ENCODE measurements at regions not wholly inside any gene's neighbourhood (a gene's known extent, or its start where the extent isn't known, plus 50 kb on each side); places are given as distances from the start of the nearest gene placed in this dataset.
"Not testable (repeated sequence)": the region's sequence is repeated elsewhere in the genome, so short reads cannot be mapped to it uniquely, and the experiment has no call there.

- no peak for DNase-seq (ENCODE audit: low spot score)
Measured at GRCh38 chr14:55979096-55979495, 139.1 kb upstream of the PELI2 start.

- no peak for DNase-seq (ENCODE audit: low spot score)
Measured at GRCh38 chr14:55979781-55980180, 138.4 kb upstream of the PELI2 start.

GRCh38 chr14:55980970-55981369, 137.2 kb upstream of the PELI2 start:
- DNase-seq (ENCODE audit: low spot score), result no peak

- no peak for DNase-seq (ENCODE audit: low spot score)
Measured at GRCh38 chr14:55986069-55986468, 132.1 kb upstream of the PELI2 start.

- DNase-seq (ENCODE audit: low spot score), result no peak
Measured at GRCh38 chr14:56000846-56001245, 117.4 kb upstream of the PELI2 start.

GRCh38 chr14:56002342-56002741, 115.9 kb upstream of the PELI2 start:
- no peak for DNase-seq (ENCODE audit: low spot score)

- no peak for DNase-seq (ENCODE audit: low spot score)
Measured at GRCh38 chr14:56002876-56003625, 115.2 kb upstream of the PELI2 start.

GRCh38 chr14:56004323-56004722, 113.9 kb upstream of the PELI2 start:
- DNase-seq (ENCODE audit: low spot score), result no peak

- DNase-seq (ENCODE audit: low spot score), result no peak
Measured at GRCh38 chr14:56004786-56005185, 113.4 kb upstream of the PELI2 start.

GRCh38 chr14:56005191-56006053, 112.8 kb upstream of the PELI2 start:
- DNase-seq (ENCODE audit: low spot score), result no peak

GRCh38 chr14:56007491-56007890, 110.7 kb upstream of the PELI2 start:
- not testable (repeated sequence) for DNase-seq (ENCODE audit: low spot score)

- no peak for DNase-seq (ENCODE audit: low spot score)
Measured at GRCh38 chr14:56008150-56008549, 110.1 kb upstream of the PELI2 start.

- DNase-seq (ENCODE audit: low spot score), result not testable (repeated sequence)
Measured at GRCh38 chr14:56008661-56009060, 109.5 kb upstream of the PELI2 start.

- no peak for DNase-seq (ENCODE audit: low spot score)
Measured at GRCh38 chr14:56023661-56024081, 94.5 kb upstream of the PELI2 start.

GRCh38 chr14:56025191-56025590, 93.0 kb upstream of the PELI2 start:
- no peak for DNase-seq (ENCODE audit: low spot score)

GRCh38 chr14:56026506-56026905, 91.7 kb upstream of the PELI2 start:
- no peak for DNase-seq (ENCODE audit: low spot score)

- no peak for DNase-seq (ENCODE audit: low spot score)
Measured at GRCh38 chr14:56027421-56027820, 90.8 kb upstream of the PELI2 start.

GRCh38 chr14:56027916-56028712, 90.1 kb upstream of the PELI2 start:
- no peak for DNase-seq (ENCODE audit: low spot score)

GRCh38 chr14:56036353-56036752, 81.9 kb upstream of the PELI2 start:
- no peak for DNase-seq (ENCODE audit: low spot score)

- no peak for DNase-seq (ENCODE audit: low spot score)
Measured at GRCh38 chr14:56040121-56040520, 78.1 kb upstream of the PELI2 start.

- no peak for DNase-seq (ENCODE audit: low spot score)
Measured at GRCh38 chr14:56044196-56044595, 74.0 kb upstream of the PELI2 start.

GRCh38 chr14:56046546-56046945, 71.7 kb upstream of the PELI2 start:
- DNase-seq (ENCODE audit: low spot score), result no peak
